Stomach (tissue), 8 donors: ENCODE measurements at regions not wholly inside any gene's neighbourhood (a gene's known extent, or its start where the extent isn't known, plus 50 kb on each side); places are given as distances from the start of the nearest gene placed in this dataset.

Experiments
- DNase-seq, 2 donors: peaks; one replicate each; pipeline versions ENCODE4 v3.0.0 to v3.0.0-alpha.2; 2013 to 2019
- H3K27ac ChIP-seq, 5 donors: fragments of 200-600 bp in 4 of 5; sonication (generic) in 4 of 5; one replicate each; pipeline ENCODE4 v1.5.1; 2013 to 2019; ENCODE audit warnings: mild to moderate bottlenecking in 1 of 5, moderate library complexity in 1 of 5
- H3K27me3 ChIP-seq, 3 donors: fragments of 200-600 bp; sonication (generic); one replicate each; pipeline ENCODE4 v1.5.1; 2017 to 2019; ENCODE audit warnings: mixed run types in 1 of 3
- H3K36me3 ChIP-seq, 4 donors: fragments of 200-600 bp; sonication (generic); 1 replicate in 3 of 4; 2 replicates in 1 of 4; pipeline ENCODE4 v1.5.1; 2016 to 2019
- H3K4me1 ChIP-seq, 4 donors: fragments of 200-600 bp; sonication (generic); one replicate each; pipeline ENCODE4 v1.5.1; 2016 to 2019
- H3K4me3 ChIP-seq, 4 donors: fragments of 200-600 bp; sonication (generic) in 3 of 4; one replicate each; pipeline ENCODE4 v1.5.1; 2016 to 2019; ENCODE audit warnings: mild to moderate bottlenecking in 1 of 4
- H3K9me3 ChIP-seq, 4 donors: fragments of 200-600 bp; sonication (generic); one replicate each; pipeline ENCODE4 v1.5.1; 2016 to 2019
- EP300 ChIP-seq: sonication (generic); formaldehyde crosslinking; IDR thresholded peaks from one replicate; pipeline ENCODE4 v1.6.1; 2017; ENCODE audit warnings: antibody characterized with exemption
- POLR2A ChIP-seq, 4 donors: fragments of 450-650 bp; IDR thresholded peaks; one replicate each; pipeline ENCODE4 v1.6.1; 2016; ENCODE audit warnings: antibody characterized with exemption in 4 of 4, control low read depth in 2 of 4, mild to moderate bottlenecking in 1 of 4, moderate library complexity in 1 of 4
- POLR2AphosphoS5 ChIP-seq, 3 donors: sonication (generic); formaldehyde crosslinking; IDR thresholded peaks; one replicate each; pipeline ENCODE4 v1.6.1; 2016; ENCODE audit warnings: antibody characterized with exemption in 3 of 3
- WGBS, 5 donors: extraction: QIAGEN DNeasy Blood & Tissue Kit in 3 of 5; methylation state at CpG; one replicate each; pipeline versions ENCODE4 v1.1.5 to v1.1.7; 2013 to 2018; 5-methylcytosine and 5-hydroxymethylcytosine counted together
- intact Hi-C: fragments of 100-400 bp; cut with DNase I; formaldehyde crosslinking; loops from one replicate; pipeline ENCODE4 v1.15.1; 2023; ENCODE audit warnings: low total_unique reads
- TF ChIP-seq, protein P1 (sequence below), 7 experiments: fragments of 450-650 bp in 4 of 7; fragments of 200-600 bp in 3 of 7; sonication (generic) in 3 of 7; IDR thresholded peaks; one replicate each; pipeline ENCODE4 v1.5.1; 2016 to 2019; ENCODE audit warnings: antibody characterized with exemption in 7 of 7, control low read depth in 2 of 7, mild to moderate bottlenecking in 1 of 7
- donor health status: healthy with polysubstance abuse.
- donor health status: Bipolar disorder and iron deficiency.
- donor health status: healthy.

GRCh38 chr19:28535352-28535775, 677.6 kb downstream of the UQCRFS1 start:
- 30 to 61% (median 50%) methylated on average over 1 of the region's 1 CpG for WGBS, 5 donors
- TF ChIP-seq EP300: no peak
- TF ChIP-seq, protein P1, sequence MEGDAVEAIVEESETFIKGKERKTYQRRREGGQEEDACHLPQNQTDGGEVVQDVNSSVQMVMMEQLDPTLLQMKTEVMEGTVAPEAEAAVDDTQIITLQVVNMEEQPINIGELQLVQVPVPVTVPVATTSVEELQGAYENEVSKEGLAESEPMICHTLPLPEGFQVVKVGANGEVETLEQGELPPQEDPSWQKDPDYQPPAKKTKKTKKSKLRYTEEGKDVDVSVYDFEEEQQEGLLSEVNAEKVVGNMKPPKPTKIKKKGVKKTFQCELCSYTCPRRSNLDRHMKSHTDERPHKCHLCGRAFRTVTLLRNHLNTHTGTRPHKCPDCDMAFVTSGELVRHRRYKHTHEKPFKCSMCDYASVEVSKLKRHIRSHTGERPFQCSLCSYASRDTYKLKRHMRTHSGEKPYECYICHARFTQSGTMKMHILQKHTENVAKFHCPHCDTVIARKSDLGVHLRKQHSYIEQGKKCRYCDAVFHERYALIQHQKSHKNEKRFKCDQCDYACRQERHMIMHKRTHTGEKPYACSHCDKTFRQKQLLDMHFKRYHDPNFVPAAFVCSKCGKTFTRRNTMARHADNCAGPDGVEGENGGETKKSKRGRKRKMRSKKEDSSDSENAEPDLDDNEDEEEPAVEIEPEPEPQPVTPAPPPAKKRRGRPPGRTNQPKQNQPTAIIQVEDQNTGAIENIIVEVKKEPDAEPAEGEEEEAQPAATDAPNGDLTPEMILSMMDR (IDR thresholded peaks at IDR 0.05): no peak
- TF ChIP-seq POLR2A (IDR thresholded peaks at IDR 0.05): no peak
- TF ChIP-seq POLR2AphosphoS5 (IDR thresholded peaks at IDR 0.05): no peak
- intact Hi-C loops: no loop called here
- no peak for DNase-seq
- no peaks in the 10 kb centered on the region for H3K4me1 ChIP-seq
- H3K9me3 ChIP-seq: peaks cover 0 to 13% (median 8%) of the 10 kb centered on the region in 4 donors
- no peaks in the 10 kb centered on the region for H3K36me3 ChIP-seq
- no peaks in the 10 kb centered on the region for H3K27me3 ChIP-seq
- no peak overlapping the region for H3K27ac ChIP-seq
- no peak overlapping the region for H3K4me3 ChIP-seq

DNA sequence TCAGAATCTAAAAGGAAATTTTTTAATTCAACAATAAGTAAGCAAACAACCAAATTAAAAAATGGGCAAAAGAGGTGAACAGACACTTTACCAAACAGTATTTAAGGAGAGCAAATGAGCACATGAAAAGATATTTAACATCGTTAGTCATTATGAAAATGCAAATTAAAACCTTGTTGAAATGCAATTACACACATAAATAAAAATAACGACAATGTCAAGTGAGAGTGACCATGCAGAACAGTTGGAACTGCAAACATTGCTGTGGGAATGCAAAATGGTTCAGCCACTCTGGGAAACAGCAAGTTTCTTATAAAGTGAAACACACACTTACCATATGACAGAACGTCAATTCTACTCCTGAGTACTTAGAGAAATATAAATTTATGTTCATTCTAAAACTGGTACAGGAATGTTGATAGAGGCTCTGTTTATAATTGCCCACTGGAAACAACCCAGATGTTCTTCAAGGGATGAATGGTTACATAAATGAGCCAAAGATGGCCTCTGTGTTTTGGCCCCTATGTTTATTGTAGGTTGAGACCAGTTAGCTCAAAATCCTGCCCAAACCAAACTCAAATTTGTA, 678.1 kb downstream of the UQCRFS1 start:
- WGBS, 5 donors: 67 to 82% (median 79%) methylated on average over 3 of the region's 3 CpGs
- no peak for DNase-seq
- Histone ChIP-seq H3K36me3 (no peaks in the 10 kb centered on the region), H3K4me1 (no peaks in the 10 kb centered on the region), H3K27me3 (no peaks in the 10 kb centered on the region), H3K9me3 (peaks cover 0 to 18% (median 10%) of the 10 kb centered on the region in 4 donors), H3K27ac (no peak overlapping the region), H3K4me3 (no peak overlapping the region)
- intact Hi-C loops: no loop called here
- TF ChIP-seq POLR2AphosphoS5 (IDR thresholded peaks at IDR 0.05) (no peak), EP300 (no peak), POLR2A (IDR thresholded peaks at IDR 0.05) (no peak)
- TF ChIP-seq, protein P1 (IDR thresholded peaks at IDR 0.05): no peak

DNA sequence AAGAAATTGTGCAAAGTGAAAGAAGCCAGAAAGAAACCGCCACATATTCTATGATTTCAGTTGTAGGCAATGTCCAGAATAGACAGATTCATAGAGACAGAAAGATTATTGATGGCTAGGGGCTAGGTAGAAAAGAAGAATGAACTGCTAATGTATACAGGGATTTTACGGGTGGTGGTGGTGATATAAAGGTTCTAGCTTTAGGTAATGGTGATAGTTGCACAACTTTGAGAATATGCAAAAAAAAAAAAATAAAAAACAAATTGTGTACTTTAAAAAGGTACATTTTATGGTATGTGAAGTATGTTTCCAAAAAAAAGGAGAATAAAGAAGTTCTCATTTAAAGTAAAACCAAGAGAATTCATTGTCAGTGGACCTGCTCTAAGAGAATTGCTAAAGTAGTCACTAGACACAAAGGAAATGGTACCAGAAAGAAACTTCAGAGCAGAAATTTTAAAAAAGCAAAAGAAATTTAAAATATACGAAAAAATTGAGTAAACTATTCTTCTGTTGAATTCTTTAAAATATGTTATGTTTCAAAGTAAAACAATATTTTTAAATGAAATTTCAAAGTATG, 680.1 kb downstream of the UQCRFS1 start:
- Histone ChIP-seq H3K27ac (no peak overlapping the region), H3K9me3 (peaks cover 0 to 20% (median 9%) of the 10 kb centered on the region in 4 donors), H3K27me3 (no peaks in the 10 kb centered on the region), H3K4me3 (no peak overlapping the region), H3K36me3 (no peaks in the 10 kb centered on the region), H3K4me1 (no peaks in the 10 kb centered on the region)
- no peak for TF ChIP-seq EP300
- TF ChIP-seq POLR2A (IDR thresholded peaks at IDR 0.05): no peak
- TF ChIP-seq, protein P1 (IDR thresholded peaks at IDR 0.05): no peak
- TF ChIP-seq POLR2AphosphoS5 (IDR thresholded peaks at IDR 0.05): no peak
- intact Hi-C loops: no loop called here
- WGBS, 5 donors: 57 to 91% (median 63%) methylated on average over 3 of the region's 3 CpGs
- no peak for DNase-seq

DNA sequence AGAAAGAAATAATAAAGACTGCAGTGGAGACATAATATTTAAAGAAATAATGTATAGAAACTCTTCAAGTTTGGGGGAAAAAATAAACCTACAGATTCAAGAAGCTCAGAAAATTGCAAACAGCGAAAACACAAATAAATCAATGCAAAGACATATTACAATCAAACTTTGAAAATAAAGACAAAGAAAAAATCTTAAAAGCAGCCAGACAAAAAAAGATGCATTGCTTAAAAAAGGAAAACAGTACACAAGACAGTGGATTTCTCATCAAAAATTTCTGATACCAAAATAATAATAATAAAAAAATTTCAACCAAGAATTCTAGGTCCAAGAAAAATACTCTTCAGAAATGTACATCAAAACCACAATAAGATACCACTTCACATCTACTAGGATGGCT, 681.0 kb downstream of the UQCRFS1 start:
- peaks cover 0 to 12% (median 3%) of the 10 kb centered on the region in 4 donors for H3K9me3 ChIP-seq
- no peaks in the 10 kb centered on the region for H3K4me1 ChIP-seq
- intact Hi-C loops: no loop called here
- TF ChIP-seq EP300: no peak
- no peak for DNase-seq
- H3K36me3 ChIP-seq: no peaks in the 10 kb centered on the region
- H3K27ac ChIP-seq: no peak overlapping the region
- H3K27me3 ChIP-seq: no peaks in the 10 kb centered on the region
- 84 to 100% (median 94%) methylated on average over 1 of the region's 1 CpG for WGBS, 5 donors
- H3K4me3 ChIP-seq: no peak overlapping the region

GRCh38 chr19:28530406-28531035, 682.4 kb downstream of the UQCRFS1 start:
- no peaks in the 10 kb centered on the region for H3K36me3 ChIP-seq
- TF ChIP-seq POLR2A (IDR thresholded peaks at IDR 0.05) (no peak), EP300 (no peak), POLR2AphosphoS5 (IDR thresholded peaks at IDR 0.05) (no peak)
- TF ChIP-seq, protein P1 (IDR thresholded peaks at IDR 0.05): no peak
- no peak overlapping the region for H3K4me3 ChIP-seq
- H3K27me3 ChIP-seq: no peaks in the 10 kb centered on the region
- DNase-seq: no peak
- no peaks in the 10 kb centered on the region for H3K4me1 ChIP-seq
- WGBS, 5 donors: 58 to 84% (median 79%) methylated on average over 2 of the region's 2 CpGs
- no peak overlapping the region for H3K27ac ChIP-seq
- H3K9me3 ChIP-seq: peaks cover 0 to 7% (median 3%) of the 10 kb centered on the region in 4 donors
- intact Hi-C loops: no loop called here
